Daoy (cell line): ENCODE measurements at regions not wholly inside any gene's neighbourhood (a gene's known extent, or its start where the extent isn't known, plus 50 kb on each side); places are given as distances from the start of the nearest gene placed in this dataset.
"Not testable (repeated sequence)": the region's sequence is repeated elsewhere in the genome, so short reads cannot be mapped to it uniquely, and the experiment has no call there.

Source experiments
- DNase-seq: peaks from one replicate; pipeline ENCODE4 v3.0.0-alpha.2; 2015; ENCODE audit warnings: low read depth

DNA sequence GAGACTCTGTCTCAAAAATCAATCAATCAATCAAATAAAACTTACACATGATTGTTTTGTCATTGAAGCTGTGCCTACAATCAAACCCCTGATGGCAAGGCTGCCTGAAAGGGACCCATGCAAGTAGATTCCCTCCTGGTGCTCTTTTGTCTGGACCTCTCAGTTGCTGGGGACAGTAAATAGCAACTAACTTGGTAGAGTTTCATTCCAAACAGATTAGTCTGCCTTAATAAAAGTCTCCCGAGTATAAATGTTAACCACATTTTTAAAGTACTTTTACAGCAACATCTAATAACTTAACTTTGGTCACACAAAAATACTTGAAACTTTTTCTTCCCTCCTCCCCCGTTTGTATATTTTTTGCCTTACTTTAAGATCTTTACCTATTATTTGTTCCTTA, 105.5 kb downstream of the FEM1C start:
- DNase-seq, result no peak

- DNase-seq, result peak; percentile 40
Observed at GRCh38 chr5:115435778-115436712, 108.5 kb downstream of the FEM1C start.

GRCh38 chr5:115435065-115435777, 109.4 kb downstream of the FEM1C start:
- DNase-seq, result no peak

GRCh38 chr5:115433918-115434317, 110.7 kb downstream of the FEM1C start:
- DNase-seq, result no peak

DNA sequence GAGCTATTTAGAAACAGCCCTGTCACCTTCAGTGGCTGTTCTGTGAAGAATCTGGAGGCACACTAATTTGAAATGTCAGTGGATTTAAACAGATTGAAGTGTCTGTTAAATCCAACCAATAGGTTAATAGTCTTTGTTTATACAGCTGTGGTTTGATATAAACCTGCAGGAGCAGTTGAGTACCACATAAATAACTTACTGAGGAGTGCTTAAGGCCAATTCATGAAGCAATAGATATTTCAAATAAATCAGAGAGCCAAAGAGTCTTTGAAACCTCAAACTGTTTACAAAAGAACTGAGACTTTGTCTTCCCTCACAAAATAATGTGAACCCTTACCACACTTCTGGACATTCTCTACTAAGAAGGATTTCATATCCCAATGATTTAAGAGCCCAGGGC, 111.9 kb downstream of the FEM1C start:
- no peak for DNase-seq

DNA sequence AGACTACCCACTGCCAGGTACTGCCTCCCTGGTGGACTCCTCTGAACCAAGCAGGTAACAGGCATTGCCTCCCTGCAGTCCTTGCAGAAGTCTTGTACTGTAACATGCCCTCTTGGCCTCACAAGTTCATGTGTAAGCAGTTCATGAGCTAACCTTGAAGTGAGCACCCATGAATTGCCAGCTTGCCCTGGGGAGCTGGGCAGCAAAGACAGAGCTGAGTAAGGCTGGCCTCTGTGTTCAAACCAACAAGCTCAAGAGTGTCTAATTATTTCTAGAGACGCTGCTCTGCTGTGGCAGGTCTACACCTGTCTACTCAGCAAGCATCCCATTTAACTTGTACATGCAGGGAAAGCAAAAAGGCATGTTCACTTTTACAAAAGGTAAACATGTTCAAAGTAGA, 113.5 kb downstream of the FEM1C start:
- DNase-seq, result no peak

- DNase-seq, result no peak
Observed at GRCh38 chr5:115430374-115430773, 114.2 kb downstream of the FEM1C start.

GRCh38 chr5:115429345-115429940, 115.1 kb downstream of the FEM1C start:
- DNase-seq, result no peak

DNA sequence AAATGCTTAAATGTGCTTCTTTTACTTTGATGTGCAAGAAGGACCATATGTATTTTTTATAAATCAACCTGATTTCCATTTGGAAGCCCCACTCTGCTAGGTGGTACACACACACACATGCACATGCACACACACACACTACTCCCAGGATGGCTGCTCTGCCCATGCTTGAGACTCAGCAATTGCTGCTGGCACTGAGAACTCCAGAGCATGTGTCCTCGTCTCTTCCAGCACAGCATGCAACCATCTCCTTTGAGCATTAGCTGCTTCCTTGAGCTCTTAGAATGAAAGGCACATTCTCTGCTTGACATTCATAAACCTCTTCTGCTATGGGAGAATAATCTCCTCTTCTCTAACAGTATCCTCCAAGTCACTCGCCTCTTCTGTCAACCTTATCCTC, 115.9 kb downstream of the FEM1C start:
- DNase-seq, result no peak

- no peak for DNase-seq
Observed at GRCh38 chr5:115428248-115428647, 116.3 kb downstream of the FEM1C start.

DNA sequence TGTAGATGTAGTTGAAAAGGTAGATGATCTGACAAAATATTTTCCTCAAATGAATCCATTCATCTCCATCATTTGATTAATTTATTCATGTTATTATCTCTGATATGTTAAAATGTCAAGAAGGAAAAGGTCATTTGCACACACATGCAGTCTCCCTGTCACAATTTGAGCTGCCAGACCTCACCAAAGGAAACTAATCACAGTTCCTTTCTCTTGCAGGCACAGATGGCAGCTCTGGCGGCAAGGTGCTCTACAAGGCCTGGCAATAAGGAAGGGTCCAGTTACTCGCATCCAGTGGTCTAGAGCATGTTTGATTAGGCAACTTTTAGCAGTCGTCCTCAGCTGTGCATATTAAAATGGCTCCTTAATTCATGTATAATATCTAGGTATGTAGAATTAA, 120.1 kb downstream of the FEM1C start:
- no peak for DNase-seq

- DNase-seq, result no peak
Observed at GRCh38 chr5:115424030-115424429, 120.5 kb downstream of the FEM1C start.

GRCh38 chr5:115423541-115423940, 121.0 kb downstream of the FEM1C start:
- DNase-seq, result no peak

GRCh38 chr5:115423051-115423450, 121.5 kb downstream of the FEM1C start:
- no peak for DNase-seq

DNA sequence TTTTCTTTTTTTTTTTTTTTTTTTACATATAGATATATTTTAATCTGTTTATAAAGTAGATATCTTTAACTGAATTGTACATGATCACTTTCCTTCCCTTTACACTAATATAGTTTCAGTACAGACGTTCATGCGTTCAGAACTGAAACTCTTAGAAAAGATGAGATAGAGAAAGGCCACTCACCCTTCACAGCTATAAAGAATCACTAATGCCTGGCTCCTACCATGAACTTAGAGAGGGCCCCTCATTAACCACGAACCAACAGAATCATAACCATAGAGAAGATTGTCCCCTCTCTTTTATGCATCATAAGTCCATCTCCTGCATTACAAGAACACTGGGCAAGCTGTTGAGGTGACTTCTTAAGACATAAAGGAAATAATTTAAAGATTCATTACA, 123.8 kb downstream of the FEM1C start:
- DNase-seq, result not testable (repeated sequence)

DNA sequence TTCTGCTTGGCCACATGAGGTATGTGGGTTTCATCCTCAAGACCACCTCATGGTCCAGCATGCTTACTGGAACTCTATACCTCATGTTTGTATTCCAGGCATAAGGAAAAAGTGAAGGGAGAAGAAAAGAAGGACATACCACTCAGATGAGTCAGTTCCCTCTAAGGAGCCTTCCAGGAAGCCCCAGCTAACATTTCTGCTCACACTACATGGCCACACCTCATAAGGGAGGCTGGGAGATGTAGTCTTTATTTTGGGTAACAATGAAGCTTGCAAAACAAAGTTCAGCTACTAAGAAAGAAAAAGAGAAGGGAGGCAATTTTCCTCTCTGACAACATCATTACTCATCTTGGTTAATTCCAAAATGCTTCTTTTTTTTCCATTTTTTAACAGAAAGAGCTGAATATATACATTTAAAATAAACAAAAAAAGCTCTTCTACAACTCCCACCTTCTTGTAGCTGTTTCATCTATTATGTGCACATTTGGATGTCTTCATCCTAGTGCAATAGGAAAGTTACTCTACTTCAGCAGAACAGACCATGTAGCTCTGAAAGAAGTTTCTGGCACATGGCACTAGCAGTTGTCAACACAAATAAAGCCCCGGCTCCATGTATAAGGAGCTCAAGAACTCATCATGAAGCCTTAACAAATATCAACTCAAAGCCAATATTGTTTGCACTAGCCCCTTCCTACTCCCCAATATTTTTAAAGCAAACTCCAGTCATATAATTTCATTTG, 123.6 kb upstream of the CCDC112 start:
- DNase-seq, result peak; percentile 81

- DNase-seq, result no peak
Observed at GRCh38 chr5:115418788-115419187, 122.3 kb upstream of the CCDC112 start.

DNA sequence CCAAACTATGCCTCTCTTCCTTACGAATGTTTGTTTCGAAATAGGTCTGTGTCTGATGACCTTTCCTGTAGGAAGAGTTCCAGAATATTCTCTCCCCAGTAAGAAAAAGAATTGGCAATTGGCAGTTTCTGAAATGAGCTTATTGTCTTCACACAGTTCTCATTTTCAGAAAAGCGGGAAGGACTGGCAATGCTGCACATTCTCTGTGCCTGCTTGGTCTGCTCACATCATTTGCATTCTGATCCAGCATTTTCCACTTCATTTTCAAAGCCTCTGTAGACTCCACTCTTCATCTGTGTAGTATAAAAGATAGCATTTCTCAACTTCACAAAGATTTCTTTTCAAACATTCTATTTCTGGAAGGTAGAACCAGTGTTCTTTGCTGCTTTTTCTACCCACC, 120.6 kb upstream of the CCDC112 start:
- no peak for DNase-seq

DNA sequence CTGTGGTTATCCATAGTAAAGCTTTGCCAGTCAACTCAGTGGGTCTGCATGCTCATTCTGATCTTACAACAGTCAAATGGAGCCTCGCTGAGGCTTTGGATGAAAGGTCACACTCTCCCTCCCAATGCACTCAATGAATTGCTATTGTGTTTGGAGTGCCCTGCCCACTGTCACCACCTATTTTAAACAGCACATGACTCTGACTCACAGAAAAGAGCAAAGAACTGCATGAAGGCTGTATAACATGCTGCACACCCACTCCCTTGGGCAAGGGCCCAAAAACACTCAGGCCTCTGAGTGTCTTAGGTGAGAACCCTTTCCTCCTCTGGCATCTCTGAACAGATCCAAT, 118.7 kb upstream of the CCDC112 start:
- peak; percentile 80 for DNase-seq

GRCh38 chr5:115414406-115415142, 118.1 kb upstream of the CCDC112 start:
- DNase-seq, result peak; percentile 59

- no peak for DNase-seq
Observed at GRCh38 chr5:115413651-115414050, 117.2 kb upstream of the CCDC112 start.
